Peyer's patch (tissue), 4 donors: ENCODE measurements at regions not wholly inside any gene's neighbourhood (a gene's known extent, or its start where the extent isn't known, plus 50 kb on each side); places are given as distances from the start of the nearest gene placed in this dataset.

ENCODE experiments used
- DNase-seq, 3 donors: peaks; one replicate each; pipeline ENCODE4 v3.0.0-alpha.2; 2017 to 2019
- H3K27ac ChIP-seq, 4 donors: fragments of 200-600 bp; sonication (generic); one replicate each; pipeline ENCODE4 v1.5.1; 2016 to 2019
- H3K27me3 ChIP-seq, 2 donors: fragments of 200-600 bp; sonication (generic); one replicate each; pipeline ENCODE4 v1.5.1; 2019
- H3K36me3 ChIP-seq, 3 donors: fragments of 200-600 bp; sonication (generic); one replicate each; pipeline ENCODE4 v1.5.1; 2016 to 2019
- H3K4me1 ChIP-seq, 4 donors: fragments of 200-600 bp; sonication (generic); one replicate each; pipeline ENCODE4 v1.5.1; 2016 to 2019
- H3K4me3 ChIP-seq, 4 donors: fragments of 200-600 bp; sonication (generic); 1 replicate in 3 of 4; 2 replicates in 1 of 4; pipeline ENCODE4 v1.5.1; 2016 to 2019; ENCODE audit warnings: mild to moderate bottlenecking in 1 of 4
- H3K9me3 ChIP-seq, 4 donors: fragments of 200-600 bp; sonication (generic); one replicate each; pipeline ENCODE4 v1.5.1; 2016 to 2019; ENCODE audit warnings: mild to moderate bottlenecking in 1 of 4
- POLR2A ChIP-seq, 2 donors: fragments of 450-650 bp; IDR thresholded peaks; one replicate each; pipeline ENCODE4 v1.5.1; 2017; ENCODE audit warnings: antibody characterized with exemption in 2 of 2, mild to moderate bottlenecking in 2 of 2, moderate library complexity in 2 of 2
- TF ChIP-seq, protein P1 (sequence below), 6 experiments: fragments of 450-650 bp in 4 of 6; fragments of 200-600 bp in 2 of 6; sonication (generic) in 1 of 6; IDR thresholded peaks; one replicate each; pipeline ENCODE4 v1.5.1; 2017 to 2019; ENCODE audit warnings: antibody characterized with exemption in 6 of 6, mild to moderate bottlenecking in 3 of 6, moderate library complexity in 1 of 6

DNA sequence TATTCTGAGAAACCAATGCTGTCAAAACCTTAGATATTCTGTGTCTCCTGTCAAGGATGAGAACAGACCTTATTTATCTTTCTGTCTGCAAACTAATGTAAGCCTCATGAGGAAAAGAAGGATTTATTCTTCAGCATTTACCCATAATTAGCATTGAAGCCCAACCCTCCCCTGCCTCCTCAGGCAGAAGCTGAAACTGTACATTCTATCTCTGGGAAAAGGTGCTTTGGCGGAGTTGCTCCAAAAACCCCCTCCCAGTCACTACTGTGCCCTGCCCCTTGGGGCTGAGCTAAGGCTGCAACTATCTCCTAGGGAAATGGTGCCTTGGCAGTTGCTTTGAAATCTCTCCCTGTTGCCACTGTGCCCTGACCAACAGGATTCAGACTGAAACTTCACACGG, 106.2 kb upstream of the TLR4 start:
- Histone ChIP-seq H3K4me1 (no peaks in the 10 kb centered on the region), H3K9me3 (no peaks in the 10 kb centered on the region), H3K27me3 (no peaks in the 10 kb centered on the region), H3K4me3 (no peak overlapping the region), H3K27ac (no peak overlapping the region), H3K36me3 (no peaks in the 10 kb centered on the region)
- DNase-seq: no peak
- no peak for TF ChIP-seq POLR2A (IDR thresholded peaks at IDR 0.05)
- TF ChIP-seq, protein P1, sequence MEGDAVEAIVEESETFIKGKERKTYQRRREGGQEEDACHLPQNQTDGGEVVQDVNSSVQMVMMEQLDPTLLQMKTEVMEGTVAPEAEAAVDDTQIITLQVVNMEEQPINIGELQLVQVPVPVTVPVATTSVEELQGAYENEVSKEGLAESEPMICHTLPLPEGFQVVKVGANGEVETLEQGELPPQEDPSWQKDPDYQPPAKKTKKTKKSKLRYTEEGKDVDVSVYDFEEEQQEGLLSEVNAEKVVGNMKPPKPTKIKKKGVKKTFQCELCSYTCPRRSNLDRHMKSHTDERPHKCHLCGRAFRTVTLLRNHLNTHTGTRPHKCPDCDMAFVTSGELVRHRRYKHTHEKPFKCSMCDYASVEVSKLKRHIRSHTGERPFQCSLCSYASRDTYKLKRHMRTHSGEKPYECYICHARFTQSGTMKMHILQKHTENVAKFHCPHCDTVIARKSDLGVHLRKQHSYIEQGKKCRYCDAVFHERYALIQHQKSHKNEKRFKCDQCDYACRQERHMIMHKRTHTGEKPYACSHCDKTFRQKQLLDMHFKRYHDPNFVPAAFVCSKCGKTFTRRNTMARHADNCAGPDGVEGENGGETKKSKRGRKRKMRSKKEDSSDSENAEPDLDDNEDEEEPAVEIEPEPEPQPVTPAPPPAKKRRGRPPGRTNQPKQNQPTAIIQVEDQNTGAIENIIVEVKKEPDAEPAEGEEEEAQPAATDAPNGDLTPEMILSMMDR (IDR thresholded peaks at IDR 0.05): no peak

DNA sequence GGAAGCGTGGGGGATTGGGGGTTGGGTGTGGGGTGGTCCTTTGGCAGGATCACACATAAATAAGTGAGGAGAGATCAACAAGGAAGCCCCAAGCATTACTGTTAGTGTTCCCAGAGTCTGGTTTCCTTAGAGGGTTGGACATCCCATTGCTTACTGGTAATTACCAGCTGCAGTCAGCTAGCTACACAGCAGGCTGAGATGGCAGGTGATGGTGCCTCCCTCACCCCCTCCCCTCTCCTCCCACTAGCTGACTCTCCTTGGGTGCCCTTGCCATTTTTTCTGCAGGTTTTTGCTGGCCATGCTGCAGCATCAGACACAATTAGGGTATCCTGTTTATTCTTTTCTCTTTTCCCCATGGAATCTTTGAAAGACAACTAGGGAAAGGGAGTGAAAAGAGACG, 107.5 kb upstream of the TLR4 start:
- H3K9me3 ChIP-seq: no peaks in the 10 kb centered on the region
- TF ChIP-seq POLR2A (IDR thresholded peaks at IDR 0.05): no peak
- TF ChIP-seq, protein P1 (IDR thresholded peaks at IDR 0.05): no peak
- no peak for DNase-seq
- no peaks in the 10 kb centered on the region for H3K4me1 ChIP-seq
- no peaks in the 10 kb centered on the region for H3K27me3 ChIP-seq
- H3K36me3 ChIP-seq: no peaks in the 10 kb centered on the region
- H3K4me3 ChIP-seq: no peak overlapping the region
- H3K27ac ChIP-seq: no peak overlapping the region

DNA sequence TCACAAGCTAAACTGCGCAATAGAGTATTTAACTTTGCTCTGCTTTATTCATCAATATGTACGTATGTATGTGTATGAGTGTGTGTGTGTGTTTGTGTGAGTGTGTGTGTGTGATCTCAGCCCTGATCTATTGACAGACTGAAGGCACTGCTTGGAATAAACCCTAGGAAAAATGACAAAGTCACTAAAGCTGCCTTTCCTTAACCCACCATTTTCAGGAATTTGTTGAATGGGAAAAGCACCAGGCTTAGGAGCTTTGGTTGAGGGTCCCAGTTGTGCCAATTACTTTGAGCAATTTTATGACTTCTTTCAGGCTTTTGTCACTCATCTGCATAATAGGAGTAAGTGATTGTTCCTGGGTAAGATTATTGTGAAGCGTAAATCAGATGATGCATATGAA, 108.6 kb upstream of the TLR4 start:
- no peaks in the 10 kb centered on the region for H3K36me3 ChIP-seq
- H3K4me1 ChIP-seq: no peaks in the 10 kb centered on the region
- H3K9me3 ChIP-seq: no peaks in the 10 kb centered on the region
- DNase-seq: no peak
- H3K27me3 ChIP-seq: no peaks in the 10 kb centered on the region
- TF ChIP-seq, protein P1 (IDR thresholded peaks at IDR 0.05): no peak
- no peak for TF ChIP-seq POLR2A (IDR thresholded peaks at IDR 0.05)
- H3K4me3 ChIP-seq: no peak overlapping the region
- no peak overlapping the region for H3K27ac ChIP-seq

DNA sequence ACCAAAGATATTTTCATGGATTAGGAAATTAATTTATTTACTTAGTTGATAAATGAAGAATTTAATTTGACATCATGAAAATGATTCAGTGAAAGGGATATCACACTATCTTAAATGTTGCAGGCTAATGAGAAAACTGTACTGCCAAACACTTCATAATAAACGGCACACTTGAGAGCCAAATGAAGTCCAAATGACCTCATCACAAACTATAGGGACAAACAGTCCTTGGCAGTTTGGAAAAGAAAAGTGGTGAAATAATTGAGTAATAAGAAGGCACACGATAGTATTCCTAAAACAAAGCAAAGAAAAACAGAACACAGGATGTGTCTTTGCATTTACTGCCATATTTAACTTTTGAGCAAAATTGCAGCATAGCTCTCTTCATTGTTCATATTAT, 116.9 kb upstream of the TLR4 start:
- no peak for DNase-seq
- H3K4me3 ChIP-seq: no peak overlapping the region
- no peak overlapping the region for H3K27ac ChIP-seq
- no peak for TF ChIP-seq POLR2A (IDR thresholded peaks at IDR 0.05)
- no peaks in the 10 kb centered on the region for H3K36me3 ChIP-seq
- no peaks in the 10 kb centered on the region for H3K9me3 ChIP-seq
- H3K4me1 ChIP-seq: no peaks in the 10 kb centered on the region
- no peaks in the 10 kb centered on the region for H3K27me3 ChIP-seq

DNA sequence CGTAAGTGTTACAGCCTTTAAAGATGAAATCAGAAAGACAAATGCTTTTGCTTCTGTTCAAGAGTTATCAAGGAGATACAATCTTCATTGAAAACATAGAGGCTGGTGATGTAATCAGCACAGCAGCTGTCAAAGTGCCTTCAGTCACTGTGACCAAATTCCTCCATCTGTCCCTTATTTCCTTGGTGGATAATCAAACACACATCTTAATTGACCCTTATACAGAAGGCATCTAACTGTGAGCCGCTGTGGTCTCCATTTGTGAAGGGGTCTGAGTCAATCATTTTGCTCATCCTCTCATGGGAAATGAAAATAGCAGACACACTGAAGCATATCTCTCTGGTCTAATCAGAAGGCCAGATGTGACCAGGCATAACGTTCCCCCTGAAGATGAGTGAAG, 130.1 kb upstream of the TLR4 start:
- Histone ChIP-seq H3K36me3 (no peaks in the 10 kb centered on the region), H3K27me3 (no peaks in the 10 kb centered on the region), H3K27ac (no peak overlapping the region), H3K4me3 (no peak overlapping the region), H3K9me3 (no peaks in the 10 kb centered on the region), H3K4me1 (no peaks in the 10 kb centered on the region)
- no peak for DNase-seq
- no peak for TF ChIP-seq POLR2A (IDR thresholded peaks at IDR 0.05)
- TF ChIP-seq, protein P1 (IDR thresholded peaks at IDR 0.05): no peak

DNA sequence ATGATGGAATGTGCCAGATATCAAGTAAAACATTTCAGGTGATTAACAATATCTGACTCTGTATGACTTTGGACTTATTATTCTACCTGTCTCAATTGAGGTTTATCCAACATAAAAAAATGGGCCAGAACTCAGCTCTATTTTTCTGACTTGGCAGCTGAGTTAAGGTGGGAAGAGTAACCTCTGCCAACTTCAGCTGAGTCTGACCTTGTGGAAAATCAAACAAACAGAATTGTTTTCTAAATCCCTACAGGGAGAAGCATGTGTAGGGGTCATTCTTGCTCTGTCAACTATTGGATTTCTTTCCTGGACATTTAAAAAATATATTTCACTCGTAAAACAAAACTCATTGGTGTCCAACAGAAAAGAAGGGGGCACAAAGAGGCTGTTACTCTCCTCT, 139.4 kb upstream of the TLR4 start:
- H3K4me1 ChIP-seq: no peaks in the 10 kb centered on the region
- H3K36me3 ChIP-seq: no peaks in the 10 kb centered on the region
- H3K9me3 ChIP-seq: no peaks in the 10 kb centered on the region
- no peak overlapping the region for H3K27ac ChIP-seq
- DNase-seq: no peak
- no peak overlapping the region for H3K4me3 ChIP-seq
- H3K27me3 ChIP-seq: no peaks in the 10 kb centered on the region
- no peak for TF ChIP-seq POLR2A (IDR thresholded peaks at IDR 0.05)
- TF ChIP-seq, protein P1 (IDR thresholded peaks at IDR 0.05): no peak
